Nephron (organoid): ENCODE measurements at regions not wholly inside any gene's neighbourhood (a gene's known extent, or its start where the extent isn't known, plus 50 kb on each side); places are given as distances from the start of the nearest gene placed in this dataset.
A peak's percentile ranks its signal among the peaks of the same experiment; 100 is the strongest.

Experiments
- H3K27ac Mint-ChIP-seq, 3 experiments: 2 replicates each; pipeline ENCODE4 v1.8.0; 2020; ENCODE audit warnings: mixed read lengths in 3 of 3, mild to moderate bottlenecking in 2 of 3, moderate library complexity in 1 of 3
- H3K27me3 Mint-ChIP-seq: 2 replicates; pipeline ENCODE4 v1.8.0; 2021; ENCODE audit warnings: low read depth, mild to moderate bottlenecking, moderate library complexity, mixed read lengths
- H3K36me3 Mint-ChIP-seq: 2 replicates; pipeline ENCODE4 v1.8.0; 2020; ENCODE audit warnings: low read depth, mixed read lengths
- H3K4me1 Mint-ChIP-seq: 2 replicates; pipeline ENCODE4 v1.8.0; 2020; ENCODE audit warnings: mixed read lengths
- H3K4me3 Mint-ChIP-seq, 3 experiments: 2 replicates each; pipeline ENCODE4 v1.8.0; 2020; ENCODE audit warnings: mild to moderate bottlenecking in 3 of 3, mixed read lengths in 3 of 3, moderate library complexity in 2 of 3
- H3K9me3 Mint-ChIP-seq: 2 replicates; pipeline ENCODE4 v1.8.0; 2020; ENCODE audit warnings: mixed read lengths
- CTCF ChIP-seq, 3 experiments: fragments of 200-600 bp; sonication (generic); IDR thresholded peaks; one replicate each; pipeline ENCODE4 v1.5.0; 2021; ENCODE audit warnings: antibody characterized with exemption in 3 of 3; ENCODE audit not compliant: unreplicated experiment in 3 of 3

- Mint-ChIP-seq H3K9me3 (no peaks in the 10 kb centered on the region), H3K27ac (no peak overlapping the region), H3K36me3 (no peaks in the 10 kb centered on the region), H3K27me3 (no peaks in the 10 kb centered on the region), H3K4me1 (no peaks in the 10 kb centered on the region), H3K4me3 (no peak overlapping the region)
- no peak for TF ChIP-seq CTCF (IDR thresholded peaks at IDR 0.05; ENCODE audit: unreplicated experiment in 3 of 3)
Observed at GRCh38 chr12:13839365-13840336, 141.8 kb downstream of the GRIN2B start.

GRCh38 chr12:13836099-13836498 is 145.3 kb downstream of the GRIN2B start:
- H3K27me3 Mint-ChIP-seq = no peaks in the 10 kb centered on the region
- no peaks in the 10 kb centered on the region for H3K4me1 Mint-ChIP-seq
- no peaks in the 10 kb centered on the region for H3K9me3 Mint-ChIP-seq
- H3K27ac Mint-ChIP-seq = peak overlapping the region in 1 of 3 experiments; percentile 39
- no peak overlapping the region for H3K4me3 Mint-ChIP-seq
- TF ChIP-seq CTCF (IDR thresholded peaks at IDR 0.05; ENCODE audit: unreplicated experiment in 3 of 3) = no peak
- H3K36me3 Mint-ChIP-seq = no peaks in the 10 kb centered on the region

- no peaks in the 10 kb centered on the region for H3K9me3 Mint-ChIP-seq
- H3K36me3 Mint-ChIP-seq = no peaks in the 10 kb centered on the region
- H3K4me3 Mint-ChIP-seq = no peak overlapping the region
- no peaks in the 10 kb centered on the region for H3K4me1 Mint-ChIP-seq
- peak overlapping the region in 1 of 3 experiments; percentile 39 for H3K27ac Mint-ChIP-seq
- no peak for TF ChIP-seq CTCF (IDR thresholded peaks at IDR 0.05; ENCODE audit: unreplicated experiment in 3 of 3)
- H3K27me3 Mint-ChIP-seq = no peaks in the 10 kb centered on the region
Observed at GRCh38 chr12:13835652-13836051, 145.8 kb downstream of the GRIN2B start.

- Mint-ChIP-seq H3K36me3 (no peaks in the 10 kb centered on the region), H3K27ac (no peak overlapping the region), H3K4me3 (no peak overlapping the region), H3K4me1 (no peaks in the 10 kb centered on the region), H3K9me3 (no peaks in the 10 kb centered on the region), H3K27me3 (no peaks in the 10 kb centered on the region)
- no peak for TF ChIP-seq CTCF (IDR thresholded peaks at IDR 0.05; ENCODE audit: unreplicated experiment in 3 of 3)
Observed at GRCh38 chr12:13834241-13834640, 147.2 kb downstream of the GRIN2B start.

- Mint-ChIP-seq H3K27ac (no peak overlapping the region), H3K27me3 (no peaks in the 10 kb centered on the region), H3K4me3 (no peak overlapping the region), H3K4me1 (no peaks in the 10 kb centered on the region), H3K36me3 (no peaks in the 10 kb centered on the region), H3K9me3 (no peaks in the 10 kb centered on the region)
- TF ChIP-seq CTCF (IDR thresholded peaks at IDR 0.05; ENCODE audit: unreplicated experiment in 3 of 3) = no peak
Observed at GRCh38 chr12:13817131-13817530, 164.3 kb downstream of the GRIN2B start.

- Mint-ChIP-seq H3K4me3 (no peak overlapping the region), H3K9me3 (no peaks in the 10 kb centered on the region)
- no peak for TF ChIP-seq CTCF (IDR thresholded peaks at IDR 0.05; ENCODE audit: unreplicated experiment in 3 of 3)
Observed at GRCh38 chr12:13816394-13816793, 165.0 kb downstream of the GRIN2B start.

More at GRCh38 chr12:13816394-13816793, 165.0 kb downstream of the GRIN2B start:
- Mint-ChIP-seq H3K36me3 (no peaks in the 10 kb centered on the region), H3K27me3 (no peaks in the 10 kb centered on the region), H3K27ac (no peak overlapping the region), H3K4me1 (no peaks in the 10 kb centered on the region)
